CD14-positive monocyte (primary cell): ENCODE measurements at regions not wholly inside any gene's neighbourhood (a gene's known extent, or its start where the extent isn't known, plus 50 kb on each side); places are given as distances from the start of the nearest gene placed in this dataset.
"Not testable (repeated sequence)": the region's sequence is repeated elsewhere in the genome, so short reads cannot be mapped to it uniquely, and the experiment has no call there.

Source experiments
- DNase-seq, 3 donors: peaks; one replicate each; pipeline ENCODE4 v3.0.0-alpha.2; 2011 to 2022
- H2AFZ ChIP-seq: 2 replicates; pipeline ENCODE4 v1.6.0; 2012; ENCODE audit warnings: mild to moderate bottlenecking, low read depth, low read length, inconsistent platforms; ENCODE audit not compliant: insufficient read depth, poor library complexity, severe bottlenecking
- H3K27ac ChIP-seq, 2 donors: 1 replicate in 1 of 2; 2 replicates in 1 of 2; pipeline ENCODE4 v1.5.1; 2012 to 2013; ENCODE audit warnings: low read length in 2 of 2, control low read depth in 1 of 2, inconsistent platforms in 1 of 2, low read depth in 1 of 2, mild to moderate bottlenecking in 1 of 2
- H3K27me3 ChIP-seq, 2 donors: one replicate each; pipeline versions ENCODE4 v1.6.0 to v1.6.1; 2011 to 2013; ENCODE audit warnings: low read length in 2 of 2; ENCODE audit not compliant: control insufficient read depth in 2 of 2, insufficient read depth in 2 of 2
- H3K36me3 ChIP-seq, 2 donors: replicated peaks in 1 of 2; 1 replicate in 1 of 2; 2 replicates in 1 of 2; pipeline versions ENCODE4 v1.5.1 to v1.6.1; 2012 to 2013; ENCODE audit warnings: low read length in 2 of 2, control low read depth in 1 of 2, inconsistent platforms in 1 of 2, mild to moderate bottlenecking in 1 of 2; ENCODE audit not compliant: insufficient read depth in 2 of 2, control insufficient read depth in 1 of 2
- H3K4me1 ChIP-seq, 2 donors: 1 replicate in 1 of 2; 2 replicates in 1 of 2; pipeline versions ENCODE4 v1.5.1 to v1.6.1; 2012 to 2013; ENCODE audit warnings: low read length in 2 of 2, control low read depth in 1 of 2, inconsistent platforms in 1 of 2, mild to moderate bottlenecking in 1 of 2, moderate library complexity in 1 of 2; ENCODE audit not compliant: insufficient read depth in 2 of 2, control insufficient read depth in 1 of 2
- H3K4me2 ChIP-seq: replicated peaks from 2 replicates; pipeline ENCODE3; 2012; ENCODE audit warnings: low read length, moderate library complexity, mild to moderate bottlenecking; ENCODE audit not compliant: poor library complexity, severe bottlenecking; ENCODE audit errors: extremely low read depth
- H3K4me3 ChIP-seq, 3 experiments: fragments of 200-600 bp in 1 of 3; sonication (generic) in 1 of 3; replicated peaks in 1 of 3; 1 replicate in 2 of 3; 2 replicates in 1 of 3; pipeline ENCODE4 v1.5.1; 2011 to 2013; ENCODE audit warnings: low read length in 3 of 3, mild to moderate bottlenecking in 3 of 3, control low read depth in 2 of 3, low read depth in 2 of 3, inconsistent platforms in 1 of 3, moderate library complexity in 1 of 3
- H3K79me2 ChIP-seq: 2 replicates; pipeline ENCODE4 v1.6.0; 2012; ENCODE audit warnings: mild to moderate bottlenecking, control low read depth, inconsistent platforms, low read length, moderate library complexity; ENCODE audit not compliant: insufficient read depth
- H3K9ac ChIP-seq: 2 replicates; pipeline ENCODE4 v1.6.0; 2017; ENCODE audit warnings: low read length, mild to moderate bottlenecking; ENCODE audit not compliant: insufficient read depth, poor library complexity, severe bottlenecking
- H3K9me3 ChIP-seq, 2 donors: replicated peaks in 1 of 2; 1 replicate in 1 of 2; 2 replicates in 1 of 2; pipeline versions ENCODE4 v1.5.1 to v1.6.1; 2012 to 2013; ENCODE audit warnings: low read length in 2 of 2, control low read depth in 1 of 2; ENCODE audit not compliant: control insufficient read depth in 1 of 2, insufficient read depth in 1 of 2
- H4K20me1 ChIP-seq: 2 replicates; pipeline ENCODE4 v1.6.0; 2012; ENCODE audit warnings: mild to moderate bottlenecking, low read length, control low read depth, moderate library complexity; ENCODE audit not compliant: insufficient read depth
- H3K27ac Mint-ChIP-seq, 7 donors: one replicate each; pipeline ENCODE4 v1.8.0; 2020; ENCODE audit warnings: mild to moderate bottlenecking in 7 of 7, mixed read lengths in 7 of 7, moderate library complexity in 6 of 7, inconsistent platforms in 2 of 7
- H3K27me3 Mint-ChIP-seq, 3 donors: one replicate each; pipeline ENCODE4 v1.8.0; 2021 to 2022; ENCODE audit warnings: low read depth in 3 of 3, mild to moderate bottlenecking in 3 of 3, mixed read lengths in 3 of 3, moderate library complexity in 3 of 3, inconsistent platforms in 1 of 3
- H3K36me3 Mint-ChIP-seq, 2 donors: one replicate each; pipeline ENCODE4 v1.8.0; 2020; ENCODE audit warnings: mixed read lengths in 2 of 2, inconsistent platforms in 1 of 2, mild to moderate bottlenecking in 1 of 2
- H3K4me1 Mint-ChIP-seq: one replicate; pipeline ENCODE4 v1.8.0; 2020; ENCODE audit warnings: mild to moderate bottlenecking, mixed read lengths
- H3K4me3 Mint-ChIP-seq, 2 donors: one replicate each; pipeline ENCODE4 v1.8.0; 2020; ENCODE audit warnings: mild to moderate bottlenecking in 2 of 2, mixed read lengths in 2 of 2, moderate library complexity in 1 of 2
- H3K9me3 Mint-ChIP-seq, 7 donors: one replicate each; pipeline ENCODE4 v1.8.0; 2020 to 2022; ENCODE audit warnings: mixed read lengths in 7 of 7, mild to moderate bottlenecking in 6 of 7, moderate library complexity in 6 of 7, inconsistent platforms in 2 of 7
- CTCF ChIP-seq: fragments of 200-600 bp; IDR thresholded peaks from one replicate; pipeline ENCODE4 v1.8.0; 2022; ENCODE audit warnings: antibody characterized with exemption, mild to moderate bottlenecking
- WGBS: methylation state at CpG from one replicate; pipeline ENCODE4 v1.1.5; 2013; ENCODE audit warnings: missing lambda C conversion rate; ENCODE audit not compliant: insufficient coverage; 5-methylcytosine and 5-hydroxymethylcytosine counted together
- intact Hi-C, 2 donors: fragments of 100-400 bp; cut with micrococcal nuclease; formaldehyde crosslinking; loops; one replicate each; pipeline versions ENCODE4 v1.15.0 to v1.15.1; 2023

- Mint-ChIP-seq H3K36me3 (no peaks in the 10 kb centered on the region), H3K4me3 (no peak overlapping the region), H3K27ac (no peak overlapping the region), H3K9me3 (peaks cover 2 to 13% (median 5%) of the 10 kb centered on the region in 7 donors), H3K27me3 (peaks cover 0 to 2% (median 0%) of the 10 kb centered on the region in 3 donors), H3K4me1 (no peaks in the 10 kb centered on the region)
- TF ChIP-seq CTCF = no peak
- H3K4me2 ChIP-seq = no peak overlapping the region
- intact Hi-C loops = no loop called here
- WGBS = 93% methylated on average over 1 of the region's 4 CpGs
- no peaks in the 10 kb centered on the region for H3K4me1 ChIP-seq
- no peaks in the 10 kb centered on the region for H3K27me3 ChIP-seq
- H3K9me3 ChIP-seq = peaks cover 0 to 8% of the 10 kb centered on the region in 2 donors
- H2AFZ ChIP-seq = no peak overlapping the region
- no peaks in the 10 kb centered on the region for H3K79me2 ChIP-seq
- no peak for DNase-seq
- H3K9ac ChIP-seq = no peak overlapping the region
- no peaks in the 10 kb centered on the region for H3K36me3 ChIP-seq
- no peak overlapping the region for H3K4me3 ChIP-seq
- H3K27ac ChIP-seq = no peak overlapping the region
- no peaks in the 10 kb centered on the region for H4K20me1 ChIP-seq
Observed at GRCh38 chr13:97542102-97542685, 108.2 kb downstream of the RAP2A start.

- H3K27me3 Mint-ChIP-seq = peaks cover 0 to 2% (median 0%) of the 10 kb centered on the region in 3 donors
- no peaks in the 10 kb centered on the region for H3K36me3 Mint-ChIP-seq
- H3K4me1 Mint-ChIP-seq = no peaks in the 10 kb centered on the region
- no peaks in the 10 kb centered on the region for H3K27me3 ChIP-seq
- WGBS = 100% methylated on average over 2 of the region's 3 CpGs
- intact Hi-C loops = no loop called here
- no peaks in the 10 kb centered on the region for H3K4me1 ChIP-seq
- H3K9me3 ChIP-seq = peaks cover 0 to 8% of the 10 kb centered on the region in 2 donors
- H3K79me2 ChIP-seq = no peaks in the 10 kb centered on the region
- H3K4me3 ChIP-seq = no peak overlapping the region
- no peak overlapping the region for H3K4me3 Mint-ChIP-seq
- no peak overlapping the region for H3K9ac ChIP-seq
- H3K27ac Mint-ChIP-seq = no peak overlapping the region
- no peak overlapping the region for H3K27ac ChIP-seq
- H3K36me3 ChIP-seq = no peaks in the 10 kb centered on the region
- peaks cover 2 to 13% (median 5%) of the 10 kb centered on the region in 7 donors for H3K9me3 Mint-ChIP-seq
- H3K4me2 ChIP-seq = no peak overlapping the region
- no peak overlapping the region for H2AFZ ChIP-seq
- TF ChIP-seq CTCF = no peak
- no peak for DNase-seq
- no peaks in the 10 kb centered on the region for H4K20me1 ChIP-seq
Observed at GRCh38 chr13:97544031-97544765, 110.2 kb downstream of the RAP2A start.

GRCh38 chr13:97544971-97545499, 111.1 kb downstream of the RAP2A start:
- H3K9me3 ChIP-seq, intact Hi-C loops, H3K27ac Mint-ChIP-seq, H3K79me2 ChIP-seq, H3K4me1 ChIP-seq, H3K27me3 ChIP-seq, H3K36me3 Mint-ChIP-seq, H3K4me2 ChIP-seq, H3K4me3 Mint-ChIP-seq, H3K27me3 Mint-ChIP-seq, H3K4me3 ChIP-seq, H3K9ac ChIP-seq, H3K4me1 Mint-ChIP-seq, H2AFZ ChIP-seq, H3K27ac ChIP-seq, DNase-seq, H4K20me1 ChIP-seq, H3K36me3 ChIP-seq: not testable (repeated sequence)
- 96% methylated on average over 24 of the region's 25 CpGs for WGBS
- peaks cover 2 to 13% (median 5%) of the 10 kb centered on the region in 7 donors for H3K9me3 Mint-ChIP-seq
